ENCODE measurements at regions not wholly inside any gene's neighbourhood (a gene's known extent, or its start where the extent isn't known, plus 50 kb on each side); places are given as distances from the start of the nearest gene placed in this dataset.

DNA sequence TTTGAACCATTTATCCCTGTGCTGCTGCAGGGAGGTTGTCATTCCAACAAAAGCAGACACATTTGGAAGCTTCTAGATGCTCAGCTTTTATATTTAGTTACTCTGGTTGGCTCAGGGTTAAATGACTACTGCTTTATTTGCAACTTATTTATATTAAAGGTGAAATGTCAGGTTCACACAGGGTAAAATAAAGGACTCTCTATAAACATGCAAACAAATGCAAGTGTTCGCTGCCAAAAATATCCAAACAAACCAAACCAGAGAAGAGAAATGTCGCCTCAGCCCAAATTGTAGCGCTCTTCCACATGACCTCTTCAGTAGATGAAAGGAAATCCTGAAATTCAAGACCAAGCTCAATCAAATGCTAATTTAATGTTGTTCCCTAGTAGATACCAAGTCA lies 57.0 kb upstream of the LIFR start:
- TF ChIP-seq CTCF (conservative IDR thresholded peaks at IDR 0.05; ENCODE audit: low read length) (no peak), EZH2phosphoT487 (IDR thresholded peaks at IDR 0.05; ENCODE audit: borderline replicate concordance) (no peak)
